22Rv1 (cell line): ENCODE measurements at regions not wholly inside any gene's neighbourhood (a gene's known extent, or its start where the extent isn't known, plus 50 kb on each side); places are given as distances from the start of the nearest gene placed in this dataset.

Source experiments
- CTCF ChIP-seq: fragments of 450-650 bp; IDR thresholded peaks from 2 replicates; pipeline ENCODE4 v1.5.1; 2017; ENCODE audit warnings: mild to moderate bottlenecking
- ZFX ChIP-seq: fragments of 450-650 bp; IDR thresholded peaks from 2 replicates; pipeline ENCODE4 v1.6.1; 2017; ENCODE audit warnings: antibody characterized with exemption, borderline replicate concordance

GRCh38 chr1:115534106-115534505, 107.7 kb upstream of the VANGL1 start:
- TF ChIP-seq CTCF (no peak), ZFX (no peak)
